CD4-positive, alpha-beta memory T cell (primary cell): ENCODE measurements at regions not wholly inside any gene's neighbourhood (a gene's known extent, or its start where the extent isn't known, plus 50 kb on each side); places are given as distances from the start of the nearest gene placed in this dataset.

Source experiments
- CTCF ChIA-PET: fragments of 350-600 bp; sonication (Branson Sonifier 250); formaldehyde crosslinking; loops from one replicate; lab custom pipeline; 2021; ENCODE audit warnings: inconsistent platforms; ENCODE audit not compliant: partially characterized antibody; lab: Charles Lee
- POLR2A ChIA-PET: fragments of 350-600 bp; sonication (Branson Sonifier 250); formaldehyde crosslinking; loops from one replicate; lab custom pipeline; 2021; ENCODE audit not compliant: partially characterized antibody; lab: Charles Lee
- DNase-seq, 5 donors: peaks; one replicate each; pipeline versions ENCODE4 v3.0.0 to v3.0.0-alpha.2; 2020 to 2022; ENCODE audit warnings: mixed read lengths in 1 of 5
- H3K27ac ChIP-seq: one replicate; pipeline ENCODE4 v1.7.0; 2013; ENCODE audit warnings: low read depth, low read length
- H3K27me3 ChIP-seq: 2 replicates; pipeline ENCODE4 v1.7.0; 2013; ENCODE audit warnings: mild to moderate bottlenecking, low read length, moderate library complexity; ENCODE audit not compliant: insufficient read depth
- H3K36me3 ChIP-seq: 2 replicates; pipeline ENCODE4 v1.7.0; 2013; ENCODE audit warnings: mild to moderate bottlenecking, low read length, moderate library complexity; ENCODE audit not compliant: insufficient read depth
- H3K4me1 ChIP-seq: 2 replicates; pipeline ENCODE4 v1.7.0; 2013; ENCODE audit warnings: mild to moderate bottlenecking, low read length, moderate library complexity; ENCODE audit not compliant: insufficient read depth
- H3K4me3 ChIP-seq, 2 donors: one replicate each; pipeline ENCODE4 v1.7.0; 2013; ENCODE audit warnings: low read length in 2 of 2, mild to moderate bottlenecking in 1 of 2
- H3K9me3 ChIP-seq, 2 donors: one replicate each; pipeline ENCODE4 v1.7.0; 2013; ENCODE audit warnings: low read length in 2 of 2, control low read depth in 1 of 2; ENCODE audit not compliant: control insufficient read depth in 1 of 2
- H3K27ac Mint-ChIP-seq, 7 donors: one replicate each; pipeline ENCODE4 v1.8.0; 2020 to 2021; ENCODE audit warnings: mixed read lengths in 7 of 7, mild to moderate bottlenecking in 6 of 7, inconsistent platforms in 3 of 7, moderate library complexity in 3 of 7
- H3K27me3 Mint-ChIP-seq, 2 donors: one replicate each; pipeline ENCODE4 v1.8.0; 2020 to 2021; ENCODE audit warnings: mixed read lengths in 2 of 2
- H3K36me3 Mint-ChIP-seq, 2 donors: one replicate each; pipeline ENCODE4 v1.8.0; 2020 to 2021; ENCODE audit warnings: mixed read lengths in 2 of 2, inconsistent platforms in 1 of 2, mild to moderate bottlenecking in 1 of 2
- H3K4me1 Mint-ChIP-seq, 4 donors: one replicate each; pipeline ENCODE4 v1.8.0; 2020 to 2021; ENCODE audit warnings: mixed read lengths in 4 of 4, mild to moderate bottlenecking in 1 of 4
- H3K4me3 Mint-ChIP-seq, 8 donors: one replicate each; pipeline ENCODE4 v1.8.0; 2020 to 2021; ENCODE audit warnings: mixed read lengths in 8 of 8, mild to moderate bottlenecking in 7 of 8, moderate library complexity in 6 of 8, inconsistent platforms in 3 of 8
- H3K9me3 Mint-ChIP-seq, 8 donors: one replicate each; pipeline ENCODE4 v1.8.0; 2020 to 2021; ENCODE audit warnings: mixed read lengths in 8 of 8, mild to moderate bottlenecking in 5 of 8, inconsistent platforms in 3 of 8, moderate library complexity in 1 of 8
- intact Hi-C: fragments of 100-400 bp; cut with micrococcal nuclease; formaldehyde crosslinking; loops from one replicate; pipeline ENCODE4 v1.15.1; 2023

GRCh38 chr7:130844811-130845580, 111.0 kb upstream of the KLF14 start:
- Histone ChIP-seq H3K4me3 (no peak overlapping the region), H3K27me3 (no peaks in the 10 kb centered on the region), H3K9me3 (no peaks in the 10 kb centered on the region), H3K36me3 (no peaks in the 10 kb centered on the region), H3K4me1 (no peaks in the 10 kb centered on the region), H3K27ac (no peak overlapping the region)
- no peak for DNase-seq
- Mint-ChIP-seq H3K4me3 (peak overlapping the region in 1 of 8 donors; percentile 41), H3K27me3 (peaks cover 21 to 25% of the 10 kb centered on the region in 2 donors), H3K9me3 (peaks cover 0 to 5% (median 0%) of the 10 kb centered on the region in 8 donors), H3K36me3 (no peaks in the 10 kb centered on the region), H3K27ac (no peak overlapping the region), H3K4me1 (peaks cover 0 to 1% (median under 1%) of the 10 kb centered on the region in 4 donors)
- ChIA-PET POLR2A (no interaction called here), CTCF (interaction anchor here (1.3 kb wide), 1 partner anchor 12 kb away, joined by 3 read pairs; no protein-coding TSS in a partner anchor)
- intact Hi-C loops: no loop called here

GRCh38 chr7:130845581-130846085, 111.6 kb upstream of the KLF14 start:
- Mint-ChIP-seq H3K4me3 (peak overlapping the region in 1 of 8 donors; percentile 4), H3K27ac (peak overlapping the region in 1 of 7 donors; percentile 62), H3K27me3 (peaks cover 21 to 22% of the 10 kb centered on the region in 2 donors), H3K4me1 (peaks cover 0 to 1% (median under 1%) of the 10 kb centered on the region in 4 donors), H3K9me3 (peaks cover 0 to 5% (median 0%) of the 10 kb centered on the region in 8 donors), H3K36me3 (no peaks in the 10 kb centered on the region)
- ChIA-PET POLR2A (no interaction called here), CTCF (no interaction called here)
- H3K4me3 ChIP-seq: no peak overlapping the region
- no peaks in the 10 kb centered on the region for H3K36me3 ChIP-seq
- H3K27me3 ChIP-seq: no peaks in the 10 kb centered on the region
- H3K9me3 ChIP-seq: no peaks in the 10 kb centered on the region
- H3K27ac ChIP-seq: no peak overlapping the region
- DNase-seq: no peak
- intact Hi-C loops: no loop called here
- H3K4me1 ChIP-seq: no peaks in the 10 kb centered on the region

- Histone ChIP-seq H3K4me3 (no peak overlapping the region), H3K4me1 (no peaks in the 10 kb centered on the region), H3K27me3 (no peaks in the 10 kb centered on the region), H3K9me3 (no peaks in the 10 kb centered on the region), H3K27ac (no peak overlapping the region), H3K36me3 (no peaks in the 10 kb centered on the region)
- Mint-ChIP-seq H3K4me3 (no peak overlapping the region), H3K27ac (no peak overlapping the region), H3K36me3 (peaks cover 3 to 8% of the 10 kb centered on the region in 2 donors), H3K9me3 (peaks cover 0 to 5% (median 0%) of the 10 kb centered on the region in 8 donors), H3K4me1 (no peaks in the 10 kb centered on the region), H3K27me3 (peaks cover 3 to 9% of the 10 kb centered on the region in 2 donors)
- intact Hi-C loops: no loop called here
- ChIA-PET POLR2A (no interaction called here), CTCF (no interaction called here)
- DNase-seq: no peak
Observed at GRCh38 chr7:130849604-130850003, 115.6 kb upstream of the KLF14 start.

- Mint-ChIP-seq H3K27ac (no peak overlapping the region), H3K4me3 (no peak overlapping the region), H3K9me3 (peaks cover 0 to 11% (median 4%) of the 10 kb centered on the region in 8 donors), H3K36me3 (peaks cover 15 to 21% of the 10 kb centered on the region in 2 donors), H3K27me3 (peaks cover 1 to 2% of the 10 kb centered on the region in 2 donors), H3K4me1 (no peaks in the 10 kb centered on the region)
- Histone ChIP-seq H3K9me3 (peaks cover 0 to under 1% of the 10 kb centered on the region in 2 donors), H3K27ac (no peak overlapping the region), H3K4me3 (no peak overlapping the region), H3K27me3 (no peaks in the 10 kb centered on the region), H3K36me3 (no peaks in the 10 kb centered on the region), H3K4me1 (no peaks in the 10 kb centered on the region)
- ChIA-PET POLR2A (no interaction called here), CTCF (no interaction called here)
- no peak for DNase-seq
- intact Hi-C loops: no loop called here
Observed at GRCh38 chr7:130850956-130851355, 116.9 kb upstream of the KLF14 start.

DNA sequence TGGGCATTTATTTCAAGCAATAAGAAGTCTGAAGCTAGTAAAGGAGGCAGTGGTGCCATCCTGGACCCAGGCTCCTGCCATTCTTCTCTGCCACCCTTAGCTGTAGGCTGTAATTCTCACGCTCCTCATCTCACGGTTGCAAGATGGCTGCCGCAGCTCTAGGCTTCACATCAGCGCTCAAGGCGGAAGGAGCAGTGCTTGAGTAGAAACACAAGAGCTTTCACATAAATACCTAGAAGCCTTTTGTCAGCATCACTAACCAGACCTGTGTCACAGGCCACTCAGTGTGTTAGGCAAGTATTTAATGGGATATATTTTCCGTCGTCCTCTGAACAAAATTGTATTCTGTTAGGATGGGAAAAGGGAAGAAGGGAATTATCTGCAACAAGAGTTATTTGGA, 118.9 kb upstream of the KLF14 start:
- Mint-ChIP-seq H3K4me1 (no peaks in the 10 kb centered on the region), H3K36me3 (peaks cover 29 to 40% of the 10 kb centered on the region in 2 donors), H3K27ac (peak overlapping the region in 1 of 7 donors; percentile 48), H3K4me3 (no peak overlapping the region), H3K27me3 (peaks cover 0 to 1% of the 10 kb centered on the region in 2 donors), H3K9me3 (peaks cover 0 to 30% (median 20%) of the 10 kb centered on the region in 8 donors)
- H3K27me3 ChIP-seq: no peaks in the 10 kb centered on the region
- CTCF ChIA-PET: interaction anchor here (1.0 kb wide), 1 partner anchor 19 kb away, joined by 3 read pairs; no protein-coding TSS in a partner anchor
- no peaks in the 10 kb centered on the region for H3K4me1 ChIP-seq
- no peak for DNase-seq
- POLR2A ChIA-PET: no interaction called here
- intact Hi-C loops: no loop called here
- H3K9me3 ChIP-seq: peaks cover 4 to 12% of the 10 kb centered on the region in 2 donors
- no peaks in the 10 kb centered on the region for H3K36me3 ChIP-seq
- no peak overlapping the region for H3K27ac ChIP-seq
- no peak overlapping the region for H3K4me3 ChIP-seq

GRCh38 chr7:130853503-130854279, 119.7 kb upstream of the KLF14 start:
- no peak for DNase-seq
- peaks cover 0 to 1% (median 0%) of the 10 kb centered on the region in 4 donors for H3K4me1 Mint-ChIP-seq
- no peaks in the 10 kb centered on the region for H3K4me1 ChIP-seq
- ChIA-PET POLR2A (no interaction called here), CTCF (interaction anchor here (1.0 kb wide), 1 partner anchor 18 kb away, joined by 3 read pairs; no protein-coding TSS in a partner anchor)
- H3K36me3 Mint-ChIP-seq: peaks cover 37 to 48% of the 10 kb centered on the region in 2 donors
- intact Hi-C loops: no loop called here
- no peaks in the 10 kb centered on the region for H3K36me3 ChIP-seq
- no peak overlapping the region for H3K27ac ChIP-seq
- no peaks in the 10 kb centered on the region for H3K27me3 Mint-ChIP-seq
- H3K9me3 ChIP-seq: peaks cover 4 to 15% of the 10 kb centered on the region in 2 donors
- peaks cover 0 to 38% (median 28%) of the 10 kb centered on the region in 8 donors for H3K9me3 Mint-ChIP-seq
- no peak overlapping the region for H3K4me3 ChIP-seq
- no peak overlapping the region for H3K4me3 Mint-ChIP-seq
- H3K27ac Mint-ChIP-seq: no peak overlapping the region
- no peaks in the 10 kb centered on the region for H3K27me3 ChIP-seq

GRCh38 chr7:130854481-130854880, 120.5 kb upstream of the KLF14 start:
- Histone ChIP-seq H3K4me3 (no peak overlapping the region), H3K27me3 (no peaks in the 10 kb centered on the region), H3K9me3 (peaks cover 4 to 15% of the 10 kb centered on the region in 2 donors), H3K27ac (no peak overlapping the region), H3K4me1 (no peaks in the 10 kb centered on the region), H3K36me3 (no peaks in the 10 kb centered on the region)
- intact Hi-C loops: no loop called here
- ChIA-PET CTCF (interaction anchor here (1.4 kb wide), 1 partner anchor 43 kb away, joined by 3 read pairs; no protein-coding TSS in a partner anchor), POLR2A (no interaction called here)
- Mint-ChIP-seq H3K4me1 (peaks cover 0 to 1% (median 0%) of the 10 kb centered on the region in 4 donors), H3K36me3 (peaks cover 45 to 56% of the 10 kb centered on the region in 2 donors), H3K27me3 (no peaks in the 10 kb centered on the region), H3K4me3 (no peak overlapping the region), H3K27ac (no peak overlapping the region), H3K9me3 (peaks cover under 1 to 46% (median 36%) of the 10 kb centered on the region in 8 donors)
- DNase-seq: no peak
